Fibroblast of upper back skin (primary cell): ENCODE measurements at regions not wholly inside any gene's neighbourhood (a gene's known extent, or its start where the extent isn't known, plus 50 kb on each side); places are given as distances from the start of the nearest gene placed in this dataset.
A peak's percentile ranks its signal among the peaks of the same experiment; 100 is the strongest.
"Not testable (repeated sequence)": the region's sequence is repeated elsewhere in the genome, so short reads cannot be mapped to it uniquely, and the experiment has no call there.

Experiments
- DNase-seq: peaks from one replicate; pipeline ENCODE4 v3.0.0-alpha.2; 2013

DNA sequence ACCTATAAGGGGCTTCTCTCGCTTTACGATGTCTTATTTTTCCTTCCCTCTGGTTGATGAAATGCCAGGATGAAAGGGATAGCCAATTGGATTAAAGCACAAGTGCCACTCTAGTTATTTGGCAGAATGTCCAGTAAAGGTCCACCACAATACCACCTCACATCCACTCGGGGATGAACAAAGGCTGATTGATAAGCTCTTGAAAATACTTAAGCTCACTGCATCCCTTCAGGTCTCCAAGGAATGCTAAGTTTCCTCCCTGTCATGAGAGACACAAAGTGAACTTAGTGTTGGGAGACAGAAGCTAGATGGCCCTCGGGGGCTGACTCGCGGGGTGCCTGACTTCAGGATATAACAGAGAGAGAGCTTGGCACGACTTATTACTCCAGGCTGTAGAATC, 185.9 kb upstream of the ZNF644 start:
- not testable (repeated sequence) for DNase-seq

DNA sequence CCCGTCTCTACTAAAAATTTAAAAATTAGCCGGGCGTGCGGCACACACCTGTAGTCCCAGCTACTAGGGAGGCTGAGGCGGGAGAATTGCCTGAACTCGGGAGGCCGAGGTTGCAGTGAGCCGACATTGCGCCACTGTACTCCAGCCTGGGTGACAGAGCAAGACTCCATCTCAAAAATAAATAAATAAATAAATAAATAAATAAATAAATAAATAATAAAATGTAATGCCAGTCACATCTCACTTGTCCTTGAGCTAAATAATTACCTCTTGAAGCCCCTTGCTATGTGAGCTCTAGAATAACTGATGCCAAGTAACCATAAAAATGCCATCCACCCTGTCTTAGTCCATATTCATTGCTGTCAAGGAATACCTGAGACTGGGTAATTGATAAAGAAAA, 182.3 kb upstream of the ZNF644 start:
- not testable (repeated sequence) for DNase-seq

DNA sequence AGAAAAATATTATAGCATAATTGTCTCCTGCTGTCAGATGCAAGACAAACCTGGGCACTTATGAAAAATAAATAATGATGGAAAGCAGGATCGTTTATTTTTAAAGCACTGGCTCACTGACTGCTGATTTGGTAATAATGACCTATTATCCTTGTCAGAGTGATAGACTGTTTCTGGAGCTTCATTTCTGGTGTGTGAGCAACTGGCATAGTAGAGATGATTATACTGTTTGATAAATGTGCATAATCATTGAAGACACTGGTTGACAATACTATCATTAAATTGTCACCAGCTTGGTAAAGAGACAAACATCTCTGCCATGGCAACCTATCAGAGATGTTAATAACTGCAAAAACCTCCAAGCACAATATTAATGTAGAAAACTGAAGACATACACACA, 179.9 kb upstream of the ZNF644 start:
- DNase-seq: no peak

- no peak for DNase-seq
Observed at GRCh38 chr1:91201176-91201575, 179.3 kb upstream of the ZNF644 start.

- no peak for DNase-seq
Observed at GRCh38 chr1:91200675-91201074, 178.8 kb upstream of the ZNF644 start.

DNA sequence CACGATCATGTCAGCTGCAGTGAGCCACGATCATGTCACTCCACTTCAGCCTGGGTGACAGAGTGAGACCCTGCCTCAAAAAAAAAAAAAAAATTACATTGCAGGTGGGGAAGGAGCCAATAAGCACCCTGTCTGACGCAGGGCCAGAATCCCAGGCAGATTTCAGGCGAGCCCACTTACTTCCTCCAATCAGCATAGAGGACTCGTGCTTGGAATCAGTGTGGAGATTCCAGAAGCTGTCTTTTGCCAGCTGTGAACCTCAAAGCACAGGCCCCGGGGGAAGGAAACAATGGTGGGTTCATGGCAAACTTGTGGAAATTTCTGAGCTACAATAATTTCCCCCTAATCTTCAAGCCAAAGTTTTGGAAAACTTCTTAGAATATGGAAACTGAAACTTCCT, 178.2 kb upstream of the ZNF644 start:
- no peak for DNase-seq

DNA sequence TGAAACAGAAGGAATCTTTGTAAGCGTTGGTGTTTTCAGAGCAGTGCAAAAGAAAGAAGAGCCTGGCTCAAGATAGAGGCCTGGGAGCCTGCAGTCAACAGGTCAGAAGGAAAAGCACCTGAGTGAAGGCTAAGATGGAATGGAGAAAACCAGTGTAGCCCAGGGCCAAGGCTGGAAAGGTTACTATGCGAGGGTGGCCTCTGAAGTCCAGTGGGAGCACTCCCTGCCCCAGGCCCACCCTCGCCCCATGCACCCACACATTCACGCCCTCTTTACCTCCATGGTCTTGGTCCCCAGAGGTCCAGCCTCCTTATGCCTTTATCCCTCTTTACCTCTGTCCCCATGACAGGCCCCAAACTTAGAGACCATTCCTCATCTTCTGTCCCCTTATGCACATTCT, 169.2 kb upstream of the ZNF644 start:
- no peak for DNase-seq

GRCh38 chr1:91189096-91189495, 167.3 kb upstream of the ZNF644 start:
- no peak for DNase-seq

GRCh38 chr1:91182807-91183206, 161.0 kb upstream of the ZNF644 start:
- not testable (repeated sequence) for DNase-seq

DNA sequence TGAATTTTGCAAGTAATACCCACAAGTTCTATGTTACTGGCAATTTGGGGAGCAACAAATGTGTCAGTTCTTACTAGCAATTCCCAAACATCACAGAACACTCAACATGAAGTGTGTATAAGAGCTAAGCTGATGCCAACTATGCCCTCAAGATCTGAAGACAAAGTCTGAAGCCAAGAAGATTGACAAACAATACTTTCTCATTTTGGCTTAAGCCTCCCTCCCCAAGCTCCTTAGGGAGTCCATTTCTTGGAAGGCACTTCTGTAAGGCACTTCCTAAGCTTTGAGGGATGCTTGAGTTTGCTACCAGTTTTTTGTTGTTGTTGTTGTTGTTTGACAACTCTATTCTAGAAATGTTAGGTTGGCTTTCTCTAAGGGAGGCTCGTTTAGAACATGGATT, 154.4 kb upstream of the ZNF644 start:
- no peak for DNase-seq

DNA sequence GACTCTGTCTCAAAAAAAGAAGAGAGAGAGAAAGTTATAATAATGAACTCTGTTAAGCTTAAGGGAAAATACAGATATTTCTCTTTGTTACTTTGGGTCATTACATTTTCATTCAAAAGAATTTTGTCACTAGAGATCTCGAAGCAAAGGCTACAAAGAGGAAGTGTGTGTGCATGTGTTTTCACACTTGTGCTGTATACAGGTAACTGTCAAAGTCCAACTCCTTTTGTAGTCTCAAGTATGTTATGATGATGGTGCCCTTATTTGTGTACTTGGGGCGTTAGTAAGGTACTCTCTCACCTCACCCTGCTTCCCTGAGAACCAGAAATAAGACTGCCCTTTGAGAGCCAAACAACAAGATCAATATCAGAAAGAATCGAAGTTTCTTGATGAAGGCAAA, 152.9 kb upstream of the ZNF644 start:
- no peak for DNase-seq

DNA sequence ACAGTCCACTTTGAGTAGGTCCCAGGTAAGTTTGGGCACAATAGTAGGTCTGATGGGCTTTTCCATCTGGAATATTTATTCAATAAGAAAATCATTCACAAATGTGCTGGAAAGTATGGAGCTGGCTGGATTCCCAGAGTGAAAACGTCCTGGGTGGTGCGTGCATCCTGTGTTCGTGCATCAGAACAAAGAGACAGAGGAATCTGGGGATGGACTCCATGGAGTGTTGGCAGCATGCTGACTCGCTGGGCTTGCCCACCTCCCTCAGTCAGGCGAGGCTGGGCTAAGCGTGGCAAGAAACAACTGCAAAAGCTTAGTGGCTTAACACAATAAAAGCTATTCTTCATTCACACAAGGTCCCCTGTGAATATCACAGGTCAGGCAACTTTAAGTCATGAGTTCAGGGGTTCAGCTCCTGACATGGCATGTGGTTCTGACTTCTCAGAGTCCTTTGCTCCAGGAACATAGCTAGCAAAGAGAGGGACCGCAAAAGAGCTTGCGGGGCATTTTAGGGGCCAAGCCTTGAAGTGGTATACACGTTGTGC, 151.6 kb upstream of the ZNF644 start:
- DNase-seq: peak; percentile 68

- DNase-seq: no peak
Observed at GRCh38 chr1:91172541-91172940, 150.7 kb upstream of the ZNF644 start.

DNA sequence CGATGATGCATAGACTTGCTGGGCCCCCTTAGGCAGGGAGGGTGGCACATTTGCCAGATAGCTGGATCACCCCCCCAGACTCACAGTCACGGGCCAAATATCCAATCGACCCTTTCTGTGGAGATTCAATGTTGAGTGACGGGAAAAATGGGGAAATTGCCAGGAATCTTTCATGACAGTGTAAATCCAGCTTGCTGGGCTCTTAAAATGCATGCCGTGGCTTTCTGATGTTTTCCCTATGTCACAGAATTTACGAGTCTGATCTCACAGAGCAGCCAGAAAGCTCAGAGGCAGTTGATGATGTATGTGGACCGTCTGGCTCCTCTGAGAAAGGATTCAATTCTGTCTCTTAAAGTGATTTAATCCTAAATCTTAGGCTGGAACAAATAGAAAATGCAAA, 150.1 kb upstream of the ZNF644 start:
- DNase-seq: peak; percentile 76

DNA sequence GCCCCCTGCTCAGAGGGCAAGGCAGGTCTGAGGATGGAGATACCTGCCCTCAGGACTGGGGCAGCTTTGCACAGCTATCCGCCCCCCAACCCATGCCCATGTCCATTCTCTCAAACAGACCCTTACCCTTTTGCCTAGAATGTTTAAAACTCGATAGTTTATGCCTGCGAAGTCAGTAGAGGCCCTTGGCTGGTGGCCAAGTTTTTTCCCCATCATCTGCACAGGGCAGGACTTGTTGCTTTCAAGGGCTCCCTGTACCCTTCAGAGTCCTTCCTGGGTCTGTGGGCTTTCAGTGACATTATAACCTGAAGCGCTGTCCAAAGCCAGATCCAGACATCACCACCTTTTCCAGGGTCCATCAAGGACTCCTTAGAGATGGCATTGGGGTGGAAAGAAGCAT, 148.7 kb upstream of the ZNF644 start:
- DNase-seq: no peak

DNA sequence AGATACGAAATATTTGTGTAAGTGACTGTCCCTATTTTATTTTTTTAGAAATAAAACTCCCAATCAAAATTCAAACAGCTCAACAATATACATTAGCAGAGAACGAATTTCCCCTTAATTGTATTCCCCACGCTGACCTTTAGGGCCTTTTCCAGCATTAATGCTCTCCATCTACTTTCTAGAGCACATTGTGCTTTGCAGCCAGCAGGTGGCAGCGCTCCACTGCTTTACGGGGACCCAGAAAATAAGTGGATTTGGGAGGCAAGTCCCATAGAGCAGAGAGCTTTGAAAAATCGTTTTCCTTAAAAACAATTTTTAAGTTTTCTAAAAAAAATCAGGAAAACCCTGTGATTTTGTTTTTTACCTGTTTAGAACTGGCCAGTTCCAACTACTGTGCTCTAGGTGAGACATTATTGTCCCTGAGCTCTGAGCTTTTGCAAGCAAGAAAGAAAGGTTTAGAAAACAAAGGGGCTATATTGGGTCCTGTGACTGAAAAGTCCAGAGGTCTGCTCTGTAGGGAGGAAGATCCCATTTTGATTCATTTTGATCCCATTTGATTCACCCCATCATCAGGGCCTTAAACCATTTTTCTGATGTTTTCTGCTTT, 144.4 kb upstream of the ZNF644 start:
- DNase-seq: peak; percentile 46

GRCh38 chr1:91165033-91165654, 143.3 kb upstream of the ZNF644 start:
- peak; percentile 52 for DNase-seq

DNA sequence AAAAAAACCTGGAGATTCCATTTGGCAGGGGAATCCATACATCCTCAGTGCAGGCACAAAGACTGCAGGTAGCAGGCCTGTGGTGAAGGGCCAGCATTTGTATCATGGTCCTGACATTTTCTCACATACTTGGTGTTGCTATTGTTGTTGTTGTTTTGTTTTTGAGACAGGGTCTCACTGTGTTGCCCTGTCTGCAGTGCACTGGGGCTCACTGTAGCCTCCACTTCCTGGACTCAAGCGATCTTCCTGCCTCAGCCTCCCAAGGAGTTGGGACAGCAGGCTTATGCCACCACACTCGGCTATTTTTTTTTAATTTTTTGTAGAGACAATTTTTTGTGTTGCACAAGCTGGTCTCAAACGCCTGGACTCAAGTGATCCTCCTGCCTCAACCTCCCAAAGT, 140.8 kb upstream of the ZNF644 start:
- no peak for DNase-seq

DNA sequence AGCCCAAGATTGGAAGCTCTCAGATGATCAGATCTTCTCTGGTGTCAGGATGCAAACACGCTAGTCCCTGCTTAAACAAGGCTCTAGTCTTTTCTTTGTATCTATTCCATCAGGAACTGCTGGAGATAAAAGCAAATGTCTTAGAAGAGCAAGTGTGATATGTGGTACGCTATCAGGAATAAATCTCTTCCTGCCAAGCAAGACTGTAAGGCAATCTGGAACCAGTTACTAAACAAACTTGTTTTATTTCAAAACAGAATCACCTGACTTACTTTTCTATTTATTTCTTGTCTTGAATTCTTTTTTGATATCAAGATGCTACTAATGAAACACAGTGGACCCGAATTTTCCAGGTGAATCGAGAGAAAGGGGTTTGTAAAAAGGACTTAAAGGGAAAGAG, 139.9 kb upstream of the ZNF644 start:
- no peak for DNase-seq

- no peak for DNase-seq
Observed at GRCh38 chr1:91161166-91161565, 139.3 kb upstream of the ZNF644 start.

GRCh38 chr1:91160363-91161075, 138.7 kb upstream of the ZNF644 start:
- DNase-seq: no peak

- no peak for DNase-seq
Observed at GRCh38 chr1:91153341-91153740, 131.5 kb upstream of the ZNF644 start.

DNA sequence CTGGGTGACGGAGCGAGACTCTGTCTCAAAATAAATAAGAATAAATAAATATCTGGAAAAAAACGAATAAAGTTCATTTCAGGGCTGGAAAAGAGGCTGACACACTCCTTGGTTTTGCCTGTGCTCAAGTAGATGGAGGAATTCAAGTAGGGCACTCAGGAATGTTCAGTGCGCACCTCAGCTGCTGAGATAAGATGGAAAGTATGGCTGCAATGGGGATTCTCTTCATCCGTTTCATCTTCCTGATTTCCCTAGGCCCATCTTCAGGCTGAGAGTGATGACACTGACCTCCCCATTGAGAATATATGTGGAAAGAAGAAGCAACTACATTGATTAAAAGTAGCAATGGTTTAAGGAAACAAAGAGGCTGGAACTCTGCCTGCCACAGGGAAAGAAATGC, 130.5 kb upstream of the ZNF644 start:
- DNase-seq: no peak

DNA sequence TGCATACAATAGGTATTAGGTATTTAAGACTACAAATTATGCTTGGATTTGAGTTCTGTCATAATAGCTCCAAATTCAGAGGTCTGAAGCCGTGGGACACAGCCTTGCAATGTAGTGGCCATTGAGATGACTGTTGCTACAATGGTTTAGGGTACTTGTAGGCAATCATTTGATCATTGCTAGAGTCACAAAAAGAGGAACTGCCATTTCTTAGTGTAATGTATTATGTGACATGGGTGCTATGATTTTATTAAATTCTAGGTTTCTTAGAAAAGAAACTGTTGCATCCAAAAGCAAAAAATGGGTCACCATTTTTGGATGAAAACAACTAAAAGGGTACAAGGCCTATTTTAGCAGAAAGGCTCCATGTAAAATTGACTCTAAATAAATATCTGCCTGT, 129.9 kb upstream of the ZNF644 start:
- DNase-seq: no peak
